Aorta (tissue), 5 donors: ENCODE measurements at regions not wholly inside any gene's neighbourhood (a gene's known extent, or its start where the extent isn't known, plus 50 kb on each side); places are given as distances from the start of the nearest gene placed in this dataset.

Source experiments
- ATAC-seq: fragments of 200-7000 bp; cut with Tn5 transposase; one replicate; pipeline ENCODE4 v1.9.1; 2022; ENCODE audit warnings: moderate library complexity; ENCODE audit not compliant: low FRiP score
- DNase-seq, 2 donors: peaks; one replicate each; pipeline ENCODE4 v3.0.0-alpha.2; 2020
- H3K27ac ChIP-seq, 2 donors: one replicate each; pipeline ENCODE4 v1.5.1; 2013; ENCODE audit warnings: low read length in 2 of 2, mild to moderate bottlenecking in 2 of 2, moderate library complexity in 2 of 2, control low read depth in 1 of 2, inconsistent platforms in 1 of 2, low read depth in 1 of 2
- H3K27me3 ChIP-seq, 2 donors: one replicate each; pipeline ENCODE4 v1.6.1; 2013; ENCODE audit warnings: control low read depth in 1 of 2, low read length in 1 of 2, mild to moderate bottlenecking in 1 of 2, moderate library complexity in 1 of 2; ENCODE audit not compliant: insufficient read depth in 2 of 2, control insufficient read depth in 1 of 2
- H3K36me3 ChIP-seq, 2 donors: one replicate each; pipeline ENCODE4 v1.6.1; 2013; ENCODE audit warnings: control low read depth in 1 of 2, low read length in 1 of 2, mild to moderate bottlenecking in 1 of 2; ENCODE audit not compliant: insufficient read depth in 2 of 2, control insufficient read depth in 1 of 2
- H3K4me1 ChIP-seq, 2 donors: one replicate each; pipeline ENCODE4 v1.6.1; 2013; ENCODE audit warnings: low read length in 2 of 2, control low read depth in 1 of 2, mild to moderate bottlenecking in 1 of 2, moderate library complexity in 1 of 2; ENCODE audit not compliant: insufficient read depth in 2 of 2, control insufficient read depth in 1 of 2
- H3K4me3 ChIP-seq, 2 donors: one replicate each; pipeline ENCODE4 v1.5.1; 2013; ENCODE audit warnings: low read length in 2 of 2, control low read depth in 1 of 2, mild to moderate bottlenecking in 1 of 2
- H3K9me3 ChIP-seq: one replicate; pipeline ENCODE4 v1.6.1; 2013; ENCODE audit warnings: mild to moderate bottlenecking, low read length; ENCODE audit not compliant: control insufficient read depth
- WGBS, 2 donors: extraction: QIAGEN DNeasy Blood & Tissue Kit; methylation state at CpG; one replicate each; pipeline ENCODE4 v1.1.7; 2013; 5-methylcytosine and 5-hydroxymethylcytosine counted together
- intact Hi-C, 2 donors: fragments of 100-400 bp; cut with DNase I; formaldehyde crosslinking; loops; one replicate each; pipeline versions ENCODE4 v1.14.2 to v1.15.0; 2022
- donor health status: healthy with polysubstance abuse.
- donor health status: Bipolar disorder and iron deficiency.
- donor health status: DM: no; HTN: no; CAD: no.
- donor health status: DM: no; HTN: no; CAD: no.
- donor health status: DM: yes; HTN: yes; CAD: no.

DNA sequence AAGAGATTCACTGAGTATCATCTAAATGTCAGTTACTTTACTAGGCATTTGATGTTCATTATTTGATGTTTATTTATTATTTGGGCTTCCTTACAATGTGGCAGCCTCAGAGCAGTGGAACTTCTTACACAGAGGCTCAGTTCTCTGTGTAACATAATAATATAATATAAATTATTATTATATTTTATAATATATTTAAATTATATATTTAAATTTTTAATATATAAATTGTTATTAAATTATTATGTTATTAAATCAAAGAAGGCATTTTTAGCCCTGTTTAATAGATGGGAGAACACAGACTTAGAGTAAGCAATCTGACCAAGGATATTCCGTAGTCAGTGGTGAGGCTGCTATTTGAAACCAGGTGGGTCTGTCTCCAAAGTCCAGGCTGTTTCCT is 315.3 kb upstream of the SKOR2 start:
- ATAC-seq, result no peak
- no peaks in the 10 kb centered on the region for H3K4me1 ChIP-seq
- no peaks in the 10 kb centered on the region for H3K27me3 ChIP-seq
- intact Hi-C loops, result no loop called here
- 54 to 76% methylated on average over 1 of the region's 1 CpG for WGBS, 2 donors
- H3K9me3 ChIP-seq, result peaks cover 6% of the 10 kb centered on the region
- no peaks in the 10 kb centered on the region for H3K36me3 ChIP-seq
- no peak overlapping the region for H3K27ac ChIP-seq
- H3K4me3 ChIP-seq, result no peak overlapping the region
- no peak for DNase-seq

DNA sequence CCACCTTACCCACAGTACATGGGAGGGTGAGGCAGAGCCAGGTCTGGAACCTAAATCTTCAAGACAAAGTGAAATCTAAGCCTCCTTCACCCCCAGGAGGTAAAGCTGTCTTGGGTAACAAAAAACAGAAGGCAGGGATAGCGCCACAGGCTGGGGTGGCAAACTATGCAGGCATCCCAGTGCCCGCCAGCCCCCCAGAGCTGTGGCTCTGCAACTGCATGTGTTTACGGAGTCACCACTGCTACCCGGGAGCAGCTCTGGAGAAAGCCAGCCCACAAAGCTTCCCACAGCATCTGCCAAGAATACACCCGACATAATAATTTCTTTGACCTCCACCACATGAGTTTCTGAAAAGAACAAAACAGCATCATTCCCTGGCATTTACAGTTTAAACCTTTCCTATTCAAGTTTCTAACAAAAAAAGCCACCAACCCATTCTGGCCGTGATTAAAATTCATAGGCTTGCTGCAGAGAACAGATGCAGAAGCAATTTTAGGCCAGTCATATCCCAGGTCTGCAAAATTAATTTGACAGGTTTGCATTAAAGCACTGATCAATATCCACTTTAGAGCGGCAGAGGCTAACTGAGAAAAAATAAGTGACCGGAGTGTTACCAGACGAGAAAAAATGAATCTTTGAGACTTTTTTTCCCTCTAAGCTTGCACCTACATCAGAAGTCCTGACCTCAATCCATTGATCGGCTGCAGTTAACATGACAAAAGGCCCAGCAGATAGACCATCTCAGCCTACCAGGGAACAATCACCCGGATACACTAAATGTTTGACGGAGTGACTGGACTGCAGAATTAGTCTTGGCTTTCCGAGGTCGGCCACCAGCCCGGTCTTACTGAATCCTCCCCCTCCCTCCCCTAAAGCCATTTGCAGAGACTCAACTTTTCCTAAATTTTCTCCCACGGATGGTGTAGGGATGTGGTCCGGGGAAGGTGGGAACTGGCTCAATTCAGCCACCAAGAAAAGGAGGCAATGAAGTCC is 309.6 kb upstream of the SKOR2 start:
- WGBS, 2 donors, result 30 to 32% methylated on average over 17 of the region's 17 CpGs
- H3K27me3 ChIP-seq, result no peaks in the 10 kb centered on the region

DNA sequence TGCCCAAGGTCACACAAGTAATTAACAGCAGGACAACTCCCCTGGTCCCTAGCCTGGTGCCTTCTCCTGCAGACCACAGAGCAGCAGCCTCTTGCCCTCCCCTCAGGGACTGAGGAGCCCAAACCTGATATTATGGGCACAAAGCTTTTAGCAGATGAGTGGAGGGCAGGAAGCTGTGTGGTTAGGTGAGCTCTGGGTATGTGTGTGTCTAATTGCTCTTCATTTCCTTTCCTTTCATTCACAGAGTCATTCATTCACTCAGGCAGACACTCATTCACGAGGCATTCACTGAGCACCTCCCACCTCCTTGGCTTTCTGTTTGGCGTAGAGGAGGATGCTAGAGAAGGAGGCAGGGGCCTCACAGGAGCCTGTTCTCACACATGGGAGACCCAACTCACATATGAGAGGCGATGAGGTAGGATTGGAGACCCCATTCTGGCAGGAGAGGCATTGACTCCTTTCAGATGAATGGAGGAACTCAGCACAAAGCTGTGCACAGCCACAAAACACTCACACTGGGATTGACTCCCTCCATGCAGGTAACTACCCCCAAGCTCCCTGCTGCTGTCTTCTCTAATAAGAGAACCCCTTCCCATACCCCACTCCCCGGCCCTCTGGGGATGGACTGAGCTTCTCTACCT is 306.8 kb upstream of the SKOR2 start:
- Histone ChIP-seq H3K27me3 (no peaks in the 10 kb centered on the region), H3K4me3 (no peak overlapping the region), H3K4me1 (no peaks in the 10 kb centered on the region), H3K36me3 (no peaks in the 10 kb centered on the region), H3K9me3 (no peaks in the 10 kb centered on the region), H3K27ac (no peak overlapping the region)
- WGBS, 2 donors, result 41 to 49% methylated on average over 4 of the region's 4 CpGs
- ATAC-seq (no peak), DNase-seq (no peak)
- intact Hi-C loops, result loop anchor here in 1 of 2 donors (10.0 kb wide), 1 partner anchor 63 kb away; no protein-coding TSS in a partner anchor

More for the DNA sequence above, 309.6 kb upstream of the SKOR2 start:
- DNase-seq (no peak), ATAC-seq (no peak)
- Histone ChIP-seq H3K4me1 (no peaks in the 10 kb centered on the region), H3K4me3 (no peak overlapping the region), H3K27ac (no peak overlapping the region), H3K9me3 (peaks cover 4% of the 10 kb centered on the region), H3K36me3 (no peaks in the 10 kb centered on the region)
- intact Hi-C loops, result no loop called here

DNA sequence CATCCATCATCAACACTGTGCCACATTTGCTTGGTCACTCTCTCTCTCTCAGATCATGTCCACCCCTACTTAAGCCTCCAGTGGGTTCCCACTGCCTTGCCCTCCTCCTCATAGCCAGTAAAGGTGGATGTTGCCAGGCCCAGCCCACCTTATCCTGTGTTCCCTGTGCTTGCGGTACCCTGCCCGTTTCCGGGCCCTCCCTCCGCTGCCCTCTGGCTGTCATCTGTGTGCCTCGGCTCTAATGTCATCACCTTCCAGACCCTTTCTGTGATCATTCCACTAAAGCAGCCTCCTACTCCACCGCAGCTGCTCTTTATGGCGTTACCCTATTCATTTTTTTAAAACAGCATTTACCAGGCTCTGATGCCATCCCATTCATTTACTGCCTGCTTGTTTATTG is 305.7 kb upstream of the SKOR2 start:
- no peaks in the 10 kb centered on the region for H3K27me3 ChIP-seq
- DNase-seq, result no peak
- no peak for ATAC-seq
- WGBS, 2 donors, result 55 to 58% methylated on average over 7 of the region's 7 CpGs
- H3K27ac ChIP-seq, result no peak overlapping the region
- intact Hi-C loops, result loop anchor here in 1 of 2 donors (10.0 kb wide), 1 partner anchor 62 kb away; no protein-coding TSS in a partner anchor
- H3K36me3 ChIP-seq, result no peaks in the 10 kb centered on the region
- H3K4me3 ChIP-seq, result no peak overlapping the region
- no peaks in the 10 kb centered on the region for H3K9me3 ChIP-seq
- H3K4me1 ChIP-seq, result no peaks in the 10 kb centered on the region

DNA sequence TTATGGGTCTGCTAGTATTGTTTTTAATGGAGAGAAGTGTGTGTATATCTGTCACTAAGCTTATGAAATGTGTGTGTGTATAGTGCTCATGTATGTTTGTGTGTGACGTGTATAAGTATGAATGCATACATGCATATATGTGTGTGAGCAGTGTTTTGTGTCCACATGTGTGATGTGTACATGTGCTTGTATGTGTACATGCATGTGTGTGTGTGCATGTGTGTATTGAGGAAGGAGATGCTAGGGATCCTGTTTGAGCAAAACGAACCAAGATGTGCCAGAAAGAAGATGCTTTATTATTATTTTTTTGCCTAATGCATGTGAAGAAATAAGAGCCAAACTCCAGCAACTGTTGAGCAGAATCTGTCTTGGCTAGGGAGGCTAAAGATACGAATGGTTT is 301.3 kb upstream of the SKOR2 start:
- Histone ChIP-seq H3K4me3 (no peak overlapping the region), H3K4me1 (no peaks in the 10 kb centered on the region), H3K36me3 (no peaks in the 10 kb centered on the region), H3K9me3 (no peaks in the 10 kb centered on the region), H3K27me3 (no peaks in the 10 kb centered on the region), H3K27ac (no peak overlapping the region)
- intact Hi-C loops, result loop anchor here in 1 of 2 donors (10.0 kb wide), 1 partner anchor 58 kb away; no protein-coding TSS in a partner anchor
- ATAC-seq, result no peak
- WGBS, 2 donors, result 57 to 61% methylated on average over 3 of the region's 3 CpGs
- no peak for DNase-seq

DNA sequence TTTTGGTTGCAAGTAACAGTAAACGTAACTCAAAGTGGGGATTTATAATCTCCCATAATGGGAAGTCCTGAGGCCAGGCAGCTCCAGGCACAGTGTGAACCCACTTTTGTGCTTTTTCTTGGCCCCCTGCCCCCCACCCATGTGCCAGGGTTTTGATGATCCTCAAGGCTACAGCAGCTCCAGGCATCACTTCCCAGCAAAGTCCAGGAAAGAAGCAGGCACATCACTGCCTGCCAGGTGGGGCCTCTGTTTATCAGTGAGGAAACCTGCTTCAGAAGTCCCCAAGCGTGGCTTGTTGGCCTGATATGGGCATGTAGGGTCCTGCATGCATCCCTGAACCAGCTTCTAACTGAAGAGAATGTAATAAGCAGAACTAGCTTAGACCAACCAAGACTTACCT is 299.2 kb upstream of the SKOR2 start:
- ATAC-seq (no peak), DNase-seq (no peak)
- Histone ChIP-seq H3K4me3 (no peak overlapping the region), H3K36me3 (no peaks in the 10 kb centered on the region), H3K9me3 (no peaks in the 10 kb centered on the region), H3K4me1 (no peaks in the 10 kb centered on the region), H3K27me3 (no peaks in the 10 kb centered on the region), H3K27ac (no peak overlapping the region)
- intact Hi-C loops, result loop anchor here in 1 of 2 donors (10.0 kb wide), 1 partner anchor 56 kb away; no protein-coding TSS in a partner anchor
- WGBS, 2 donors, result 62 to 63% methylated on average over 2 of the region's 2 CpGs

DNA sequence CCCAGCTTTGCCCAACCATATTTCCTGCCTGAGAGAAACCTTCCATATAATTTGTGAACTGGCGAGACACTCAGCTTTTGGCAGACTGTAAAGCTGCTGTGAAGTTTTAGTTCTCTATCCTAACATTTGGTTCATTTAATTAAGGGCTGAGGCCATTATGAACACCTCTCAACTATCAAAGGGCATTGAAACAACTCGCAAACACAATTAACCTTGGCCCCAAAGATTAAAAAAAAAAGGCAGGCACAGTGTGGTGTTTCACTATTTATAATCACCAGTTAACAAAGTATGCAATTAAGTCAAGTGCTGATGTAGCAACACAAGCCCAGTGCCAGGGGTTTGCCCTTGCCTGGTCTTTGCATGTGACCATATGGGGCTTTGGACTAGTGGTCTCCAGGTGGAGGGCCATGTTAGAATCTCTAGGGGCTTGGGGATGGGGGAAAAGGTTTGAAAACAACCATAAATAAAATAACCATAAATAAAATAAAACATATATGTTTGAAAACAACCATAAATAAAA is 297.6 kb upstream of the SKOR2 start:
- 47 to 49% methylated on average over 2 of the region's 2 CpGs for WGBS, 2 donors
- no peak for ATAC-seq
- Histone ChIP-seq H3K36me3 (no peaks in the 10 kb centered on the region), H3K4me3 (no peak overlapping the region), H3K27ac (no peak overlapping the region), H3K9me3 (no peaks in the 10 kb centered on the region), H3K4me1 (no peaks in the 10 kb centered on the region), H3K27me3 (no peaks in the 10 kb centered on the region)
- DNase-seq, result no peak
- intact Hi-C loops, result no loop called here

DNA sequence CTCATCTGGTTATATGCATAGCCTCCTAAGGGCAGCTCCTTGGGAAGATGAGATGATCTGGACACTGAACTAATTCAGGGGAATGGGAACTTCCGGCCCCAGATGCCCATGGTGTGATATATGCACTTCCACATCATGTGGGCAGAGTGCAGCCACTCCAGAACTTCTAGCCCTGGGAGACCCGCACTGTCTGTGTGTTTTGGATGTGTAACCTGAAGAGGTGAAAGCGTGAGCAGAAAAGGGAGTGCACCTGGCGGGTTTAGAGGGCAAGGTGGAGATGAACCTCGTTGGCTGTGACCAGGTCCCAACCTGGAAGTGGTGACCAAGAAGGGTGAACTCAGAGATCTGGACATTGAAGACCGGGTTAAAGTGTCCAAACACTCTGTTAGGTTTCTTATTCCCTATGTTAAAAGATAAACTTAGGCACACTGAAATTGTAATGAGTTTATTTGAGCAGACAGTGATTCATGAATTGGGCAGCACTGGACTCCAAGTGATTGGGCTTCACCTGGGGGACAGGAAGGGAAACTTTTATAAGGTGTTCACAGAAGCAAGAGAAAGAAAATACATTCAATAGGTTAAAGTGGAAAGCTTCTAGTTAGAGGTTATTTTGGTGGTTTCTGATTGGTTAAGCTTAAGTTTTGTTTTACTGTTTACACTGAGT is 296.2 kb upstream of the SKOR2 start:
- H3K4me1 ChIP-seq, result no peaks in the 10 kb centered on the region

More for the DNA sequence above, 296.2 kb upstream of the SKOR2 start:
- Histone ChIP-seq H3K9me3 (no peaks in the 10 kb centered on the region), H3K27me3 (no peaks in the 10 kb centered on the region), H3K4me3 (no peak overlapping the region), H3K27ac (no peak overlapping the region), H3K36me3 (no peaks in the 10 kb centered on the region)
- DNase-seq (no peak), ATAC-seq (no peak)
- WGBS, 2 donors, result 74 to 80% methylated on average over 6 of the region's 6 CpGs
- intact Hi-C loops, result no loop called here
